ENCODE measurements at regions not wholly inside any gene's neighbourhood (a gene's known extent, or its start where the extent isn't known, plus 50 kb on each side); places are given as distances from the start of the nearest gene placed in this dataset.

DNA sequence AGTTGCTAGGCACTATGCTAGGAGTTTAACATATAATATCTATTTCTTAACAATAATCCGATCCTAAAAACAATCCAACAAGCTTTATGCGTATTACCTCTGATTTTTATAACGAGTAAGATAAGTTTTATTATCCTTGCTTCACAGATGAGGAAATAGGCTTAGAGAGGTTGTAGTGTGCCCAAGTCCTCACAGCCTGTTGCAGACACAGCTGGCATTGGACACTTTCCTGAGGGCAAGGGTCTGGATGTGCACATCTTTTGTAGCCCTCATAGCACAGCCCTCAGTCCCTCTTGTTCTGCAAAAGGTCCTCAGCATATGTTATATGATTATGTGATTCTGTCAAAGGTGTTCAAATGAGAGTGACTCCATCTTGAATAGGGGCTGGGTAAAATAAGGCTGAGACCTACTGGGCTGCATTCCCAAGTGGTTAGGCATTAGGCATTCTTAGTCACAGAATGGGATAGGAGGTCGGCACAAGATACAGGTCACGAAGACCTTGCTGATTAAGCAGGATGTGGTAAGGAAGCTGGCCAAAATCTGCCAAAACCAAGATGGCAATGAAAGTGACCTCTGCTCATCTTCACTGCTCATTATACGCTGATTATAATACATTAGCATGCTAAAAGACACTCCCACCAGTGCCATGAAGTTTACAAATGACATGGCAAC is 75.7 kb upstream of the F3 start:
- DNase-seq (ENCODE audit: low spot score), result no peak

DNA sequence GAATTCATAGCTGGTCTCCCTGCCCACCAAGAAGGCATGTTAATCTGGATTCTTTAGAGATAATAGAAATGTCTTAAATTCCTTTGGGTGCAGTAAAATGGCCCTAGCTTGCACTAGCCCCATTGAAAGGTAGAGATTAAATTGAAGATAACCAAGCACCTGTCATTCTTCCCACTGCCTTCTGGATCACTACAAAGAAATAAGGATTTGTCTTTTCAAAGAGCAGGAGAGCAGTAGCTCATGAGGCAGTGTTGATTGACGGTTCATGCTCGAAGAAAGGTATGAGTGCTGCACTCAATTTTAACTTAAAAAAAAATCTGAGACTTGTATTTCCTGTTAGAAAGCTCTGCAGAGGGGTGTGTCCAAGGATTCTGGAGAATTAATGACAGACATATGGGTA is 74.9 kb upstream of the F3 start:
- DNase-seq (ENCODE audit: low spot score), result peak; percentile 54

DNA sequence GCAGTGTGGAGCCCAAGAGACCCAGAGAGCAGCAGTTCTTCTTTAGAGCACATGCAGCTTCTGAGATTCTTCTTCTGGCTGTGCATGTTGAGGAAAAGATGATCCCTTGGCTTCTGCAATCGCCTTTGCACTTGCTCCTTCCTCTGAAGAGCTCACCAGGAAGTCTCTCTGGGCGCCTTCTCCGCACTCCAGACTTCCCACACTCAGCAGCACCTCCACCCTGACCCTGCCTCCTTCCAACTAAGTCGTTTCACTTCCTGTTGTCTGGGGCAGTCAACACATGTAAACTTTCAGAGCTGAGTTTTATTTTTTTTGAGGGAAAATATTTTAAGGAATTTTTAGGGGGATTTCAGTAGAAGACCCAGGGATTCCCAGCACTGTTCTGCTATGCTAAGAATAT is 73.4 kb upstream of the F3 start:
- no peak for DNase-seq (ENCODE audit: low spot score)

DNA sequence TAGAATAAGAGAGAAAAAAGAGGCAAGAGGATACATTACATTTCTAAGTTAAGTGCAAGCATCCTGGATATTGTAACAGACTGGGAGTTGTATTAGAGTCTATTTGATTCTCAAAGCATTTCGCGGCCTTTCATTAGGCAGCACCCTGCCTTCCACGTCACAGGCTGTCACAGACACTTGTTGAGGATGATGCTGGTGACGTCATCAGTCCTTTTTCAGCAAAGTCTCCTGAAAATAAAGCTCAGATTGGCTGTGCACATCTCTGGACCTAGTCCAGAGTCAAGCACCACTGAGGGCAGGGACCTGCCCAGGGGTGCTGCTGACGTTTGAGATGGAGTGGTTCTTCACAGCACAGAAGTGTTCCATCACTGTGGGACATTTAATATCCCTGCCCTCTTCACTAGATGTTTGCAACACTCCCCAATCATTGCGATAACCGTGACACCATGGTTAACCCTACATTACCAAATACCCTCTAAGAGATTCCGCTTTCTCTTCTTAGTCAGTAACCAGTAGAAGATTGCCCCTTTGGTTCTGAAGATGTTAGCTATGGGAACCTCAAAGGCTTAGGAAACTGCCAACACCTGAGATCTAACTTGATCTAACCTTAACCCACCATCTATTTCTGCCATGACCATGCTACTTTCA is 72.7 kb upstream of the F3 start:
- no peak for DNase-seq (ENCODE audit: low spot score)

DNA sequence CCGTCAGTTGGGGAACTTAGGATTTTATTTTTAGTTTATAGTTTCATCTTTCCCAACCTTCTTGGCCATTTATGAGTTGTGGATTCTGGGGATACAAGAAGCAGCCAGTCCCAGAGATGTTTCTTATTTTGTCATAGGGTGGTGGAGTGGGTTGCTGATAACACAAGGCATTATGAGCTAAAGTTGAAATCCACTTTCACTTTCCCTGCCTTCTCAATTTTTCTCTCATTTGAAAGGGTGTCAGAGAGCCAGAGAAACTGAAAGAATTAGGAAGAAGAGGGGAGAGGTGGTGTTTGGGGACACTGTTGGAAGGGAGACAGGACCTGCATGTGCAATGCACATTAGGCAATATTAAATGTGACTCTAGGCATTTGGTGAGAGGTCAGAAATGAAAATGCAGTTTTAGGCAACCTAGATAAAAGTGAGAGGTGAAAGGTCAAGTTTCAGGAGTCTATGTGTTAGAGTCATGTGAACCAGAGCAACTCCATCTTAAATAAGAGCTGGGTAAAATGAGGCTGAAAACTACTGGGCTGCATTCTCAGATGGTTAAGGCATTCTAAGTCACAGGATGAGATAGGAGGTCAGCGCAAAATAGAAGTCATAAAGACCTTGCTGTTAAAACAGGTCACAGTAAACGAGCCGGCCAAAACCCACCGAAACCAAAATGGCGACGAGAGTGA is 71.1 kb upstream of the F3 start:
- DNase-seq (ENCODE audit: low spot score), result no peak

DNA sequence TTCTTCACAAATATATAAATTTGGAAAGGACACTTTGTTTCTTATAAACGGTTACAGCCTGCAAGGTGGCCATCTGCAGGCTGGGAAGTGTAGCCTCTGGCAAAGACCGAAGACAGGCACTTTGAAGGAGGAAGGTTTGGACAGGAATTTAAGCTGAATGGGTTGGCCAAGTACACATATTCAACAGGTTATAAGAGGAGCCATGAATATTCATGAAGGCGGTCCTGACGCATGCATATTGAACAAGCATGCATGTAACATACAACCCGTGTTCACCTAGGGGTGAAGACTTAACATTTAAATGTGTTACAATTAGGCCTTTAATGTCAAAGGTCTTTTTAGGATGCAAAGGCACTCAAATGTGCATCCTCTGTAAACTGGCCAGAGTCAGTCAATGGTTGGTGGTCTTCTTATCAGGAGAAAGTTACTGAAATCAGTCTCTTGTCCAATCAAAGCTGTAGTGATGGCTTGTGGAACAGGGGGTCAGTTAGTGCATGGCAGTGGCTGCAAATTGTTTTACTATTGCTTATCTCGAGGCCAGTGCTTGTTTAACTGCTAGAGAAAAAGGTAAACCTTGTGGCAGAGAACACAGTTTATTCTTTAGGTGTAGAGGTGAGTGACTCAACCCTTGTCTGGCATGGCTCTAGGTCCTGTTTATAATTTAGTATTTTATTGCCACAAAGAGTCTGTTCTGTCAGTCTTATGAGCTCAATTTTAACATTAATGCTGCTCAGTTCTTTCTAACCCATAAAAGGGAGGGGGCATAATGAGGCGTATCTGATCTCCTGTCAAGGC is 70.3 kb upstream of the F3 start:
- no peak for DNase-seq (ENCODE audit: low spot score)

DNA sequence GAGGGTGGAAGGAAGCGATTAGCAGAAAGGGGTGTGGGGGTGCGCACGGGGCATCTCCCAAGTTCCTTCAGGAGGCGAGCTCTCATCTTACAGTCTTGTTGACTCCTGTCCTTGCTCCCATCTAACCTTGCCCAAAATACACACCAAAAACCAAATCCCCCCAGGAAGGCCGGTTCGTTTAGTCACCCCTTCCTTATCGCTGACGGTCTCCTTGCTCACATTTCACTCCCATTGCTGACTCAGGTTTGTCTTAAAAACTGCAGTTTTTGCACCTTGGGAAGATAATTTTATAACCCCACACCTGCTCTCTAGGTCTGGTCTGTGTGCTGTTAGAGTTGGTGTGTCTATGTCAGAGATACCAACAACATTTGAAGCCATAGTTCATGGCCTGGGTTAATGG is 68.1 kb upstream of the F3 start:
- DNase-seq (ENCODE audit: low spot score), result no peak

DNA sequence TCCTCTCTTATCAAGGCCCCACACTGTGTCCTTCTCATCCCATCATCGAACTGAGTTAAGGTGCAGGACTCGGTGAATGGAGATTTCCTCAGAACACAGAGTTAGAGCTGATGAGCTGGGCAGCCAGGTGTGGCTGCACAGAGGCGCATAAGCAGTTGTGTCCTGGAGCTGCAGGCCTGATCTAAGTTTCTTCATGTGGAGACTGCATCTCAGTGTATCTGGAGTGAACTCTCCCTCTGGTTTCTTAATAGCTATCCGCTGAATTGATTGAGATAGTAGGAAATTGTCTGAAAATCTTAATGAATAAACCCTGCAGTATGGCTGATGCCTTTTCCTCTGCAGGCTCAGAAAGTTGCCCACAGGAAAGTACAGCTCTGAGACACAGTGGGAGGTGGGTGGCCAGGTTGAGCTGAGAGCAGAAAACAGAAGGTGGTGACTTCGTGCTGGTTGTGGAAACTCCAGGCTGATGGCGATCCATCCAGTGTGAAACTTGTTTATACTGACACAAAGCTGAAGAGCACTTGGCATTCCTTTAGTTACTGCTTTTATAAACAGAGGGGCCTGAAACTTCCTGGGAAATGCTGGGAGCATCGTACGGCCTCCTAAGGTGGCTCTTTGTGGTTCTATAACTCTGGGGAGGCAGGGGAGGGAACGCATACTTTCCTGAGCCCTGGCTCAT is 67.4 kb upstream of the F3 start:
- no peak for DNase-seq (ENCODE audit: low spot score)

DNA sequence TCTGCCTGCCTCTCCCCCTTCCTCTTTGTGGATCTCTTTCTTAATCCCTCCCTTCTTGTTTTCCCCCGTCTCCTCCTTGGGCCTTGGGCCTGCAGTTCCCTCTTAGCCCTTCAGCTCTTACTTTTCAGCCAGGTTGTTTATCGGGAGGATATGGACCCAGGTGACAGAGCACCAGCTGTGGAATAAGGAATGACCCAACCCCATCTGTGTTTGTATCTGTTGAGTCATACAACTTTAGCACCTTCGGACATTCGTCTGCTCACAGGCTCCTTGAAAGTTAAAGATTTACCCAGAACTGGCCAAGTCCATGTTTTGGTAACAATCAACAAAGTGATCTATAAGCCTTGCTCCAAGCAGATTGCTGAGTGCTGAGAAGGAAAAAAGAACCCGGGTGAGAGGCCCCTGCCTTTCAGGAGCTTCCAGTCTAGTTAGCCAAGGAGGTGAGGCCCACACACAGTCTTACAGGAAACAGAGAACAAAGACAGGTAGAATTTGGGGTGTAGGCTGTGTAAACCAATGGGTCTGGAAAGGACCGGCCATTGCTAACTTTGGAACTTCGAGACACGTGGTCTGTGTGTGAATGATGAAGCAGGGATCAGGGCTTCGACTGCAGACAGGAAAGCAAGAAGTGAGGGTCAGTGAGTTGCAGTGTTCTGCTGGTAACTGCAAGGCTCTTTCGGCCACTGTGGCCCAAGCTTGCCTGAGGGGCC is 66.7 kb upstream of the F3 start:
- DNase-seq (ENCODE audit: low spot score), result peak; percentile 86

DNA sequence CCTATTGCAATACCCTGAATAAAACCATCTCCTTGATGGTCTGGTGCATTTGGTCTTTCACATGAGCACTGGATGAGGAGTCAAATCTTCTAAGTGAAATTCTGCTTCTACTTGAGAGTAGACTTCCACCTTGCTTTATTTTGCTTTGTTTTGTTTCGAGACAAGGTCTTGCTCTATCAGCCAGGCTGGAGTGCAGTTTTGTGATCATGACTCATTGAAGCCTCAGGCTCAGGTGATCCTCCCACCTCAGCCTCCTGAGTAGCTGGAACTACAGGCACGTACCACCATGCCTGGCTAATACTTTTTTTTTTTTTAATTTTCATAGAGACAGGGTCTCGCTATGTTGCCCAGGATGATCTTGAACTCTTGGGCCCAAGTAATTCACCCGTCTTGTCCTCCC is 65.8 kb upstream of the F3 start:
- no peak for DNase-seq (ENCODE audit: low spot score)

DNA sequence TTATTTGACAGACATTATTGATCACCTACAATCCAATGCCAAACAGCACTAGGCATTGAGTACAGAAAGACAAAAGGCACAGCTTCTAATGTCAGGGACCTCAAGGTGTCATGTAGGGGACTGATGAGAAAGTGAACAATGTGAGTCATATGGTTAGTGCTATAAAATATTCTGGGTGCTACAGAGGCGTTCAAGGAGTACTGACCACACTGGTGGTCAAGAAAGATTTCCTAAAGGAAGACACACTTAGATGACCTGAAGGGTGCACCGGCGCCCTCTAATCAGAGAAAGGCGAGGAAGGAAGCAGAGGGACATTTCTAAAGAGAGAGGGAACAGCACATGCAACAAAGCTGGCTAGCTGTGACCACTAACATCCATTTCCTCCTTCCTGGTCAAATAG is 64.9 kb upstream of the F3 start:
- no peak for DNase-seq (ENCODE audit: low spot score)

DNA sequence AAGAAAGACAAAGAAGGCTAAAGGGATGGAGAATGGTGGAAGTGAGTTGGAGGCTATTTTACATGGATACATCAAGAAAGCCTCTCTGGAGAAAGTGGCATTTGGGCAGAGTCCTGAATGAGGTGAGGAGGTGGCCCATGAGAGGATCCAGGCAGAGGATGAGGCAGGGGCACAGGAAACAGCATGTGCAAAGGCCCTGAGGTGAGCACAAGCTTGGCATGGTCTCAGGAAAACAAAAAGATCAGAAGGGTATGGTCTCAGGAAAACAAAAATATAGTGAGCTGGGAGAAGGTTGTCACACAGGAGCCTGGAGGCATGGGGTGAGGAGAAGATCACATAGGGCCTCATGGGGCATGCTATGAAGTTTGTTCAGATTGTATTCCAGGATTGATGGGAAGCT is 62.1 kb upstream of the F3 start:
- DNase-seq (ENCODE audit: low spot score), result no peak

DNA sequence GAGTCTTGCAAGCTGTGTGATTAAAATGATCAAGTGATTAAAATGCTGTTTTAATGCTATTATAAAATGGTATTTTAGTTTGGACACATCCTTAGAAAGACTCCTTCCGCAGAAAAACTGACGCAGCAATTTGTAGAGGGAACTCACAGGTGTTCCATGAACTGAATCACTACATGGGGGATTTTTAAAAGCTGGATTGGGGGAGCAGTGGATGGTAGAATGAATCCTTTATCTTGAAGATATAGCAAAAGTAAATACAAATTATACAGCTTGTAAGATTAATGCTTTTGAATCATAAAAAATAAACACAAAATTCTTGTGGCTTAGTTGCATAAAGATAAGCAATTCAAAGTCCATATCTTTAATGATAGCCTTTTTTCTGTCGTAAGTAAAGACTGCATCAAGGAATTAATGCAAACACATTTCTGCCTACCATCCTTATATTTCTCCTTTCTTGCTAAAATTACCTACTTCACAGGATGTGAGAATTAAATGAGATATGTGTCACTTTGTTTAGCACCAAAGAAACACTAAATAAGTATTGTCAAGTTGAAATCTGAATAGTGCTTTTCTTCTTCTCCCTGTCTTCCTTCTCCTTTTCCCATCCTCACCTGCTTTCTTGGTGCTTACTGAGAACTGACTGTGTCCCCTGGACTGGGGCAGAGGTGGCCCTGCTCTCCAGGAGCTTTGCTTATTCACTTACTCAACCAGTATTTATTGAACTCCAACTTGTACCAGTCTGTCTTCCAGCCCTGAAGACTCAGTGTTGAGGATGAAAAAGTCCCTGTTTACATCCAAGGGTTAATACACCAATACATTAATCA is 61.5 kb upstream of the F3 start:
- DNase-seq (ENCODE audit: low spot score), result peak; percentile 69

DNA sequence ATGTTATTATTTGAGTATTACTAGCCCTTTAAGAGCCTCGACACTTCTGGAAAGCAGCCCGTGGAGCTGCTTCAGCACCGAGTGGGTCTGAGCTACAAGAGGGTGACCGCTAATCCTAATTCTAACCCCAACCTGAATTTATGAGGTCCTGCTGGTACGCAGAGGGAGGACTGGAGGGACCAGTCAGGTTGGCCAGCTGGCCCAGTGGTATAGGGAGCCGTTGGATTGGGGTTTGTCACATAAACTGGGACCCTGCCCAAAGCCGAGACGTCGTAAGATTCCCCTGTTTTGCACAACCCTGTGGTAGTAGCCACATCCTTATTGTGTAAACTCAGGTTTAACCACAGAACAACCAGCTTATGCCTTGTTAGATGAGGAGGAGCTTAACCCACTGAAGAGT is 60.8 kb upstream of the F3 start:
- peak; percentile 73 for DNase-seq (ENCODE audit: low spot score)

DNA sequence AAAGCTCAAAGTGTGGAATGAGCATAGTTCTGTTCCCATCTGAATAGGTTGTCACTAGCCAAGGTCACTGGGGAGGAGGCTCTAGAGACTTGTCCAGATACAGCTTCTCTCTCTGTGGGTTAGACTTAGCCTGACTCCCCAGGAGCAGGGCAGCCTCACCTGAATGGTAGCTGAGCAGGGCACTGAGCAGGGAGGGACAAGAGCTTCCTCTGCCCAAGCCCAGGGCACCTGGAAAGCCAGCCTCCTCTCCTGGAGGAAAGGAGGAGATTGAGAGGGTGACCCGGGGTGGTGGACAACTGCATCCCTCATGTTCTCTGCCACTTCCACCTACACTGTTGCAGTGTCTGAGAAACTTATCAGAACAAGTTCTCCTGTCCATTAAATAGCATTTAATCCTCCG is 59.0 kb upstream of the F3 start:
- no peak for DNase-seq (ENCODE audit: low spot score)

DNA sequence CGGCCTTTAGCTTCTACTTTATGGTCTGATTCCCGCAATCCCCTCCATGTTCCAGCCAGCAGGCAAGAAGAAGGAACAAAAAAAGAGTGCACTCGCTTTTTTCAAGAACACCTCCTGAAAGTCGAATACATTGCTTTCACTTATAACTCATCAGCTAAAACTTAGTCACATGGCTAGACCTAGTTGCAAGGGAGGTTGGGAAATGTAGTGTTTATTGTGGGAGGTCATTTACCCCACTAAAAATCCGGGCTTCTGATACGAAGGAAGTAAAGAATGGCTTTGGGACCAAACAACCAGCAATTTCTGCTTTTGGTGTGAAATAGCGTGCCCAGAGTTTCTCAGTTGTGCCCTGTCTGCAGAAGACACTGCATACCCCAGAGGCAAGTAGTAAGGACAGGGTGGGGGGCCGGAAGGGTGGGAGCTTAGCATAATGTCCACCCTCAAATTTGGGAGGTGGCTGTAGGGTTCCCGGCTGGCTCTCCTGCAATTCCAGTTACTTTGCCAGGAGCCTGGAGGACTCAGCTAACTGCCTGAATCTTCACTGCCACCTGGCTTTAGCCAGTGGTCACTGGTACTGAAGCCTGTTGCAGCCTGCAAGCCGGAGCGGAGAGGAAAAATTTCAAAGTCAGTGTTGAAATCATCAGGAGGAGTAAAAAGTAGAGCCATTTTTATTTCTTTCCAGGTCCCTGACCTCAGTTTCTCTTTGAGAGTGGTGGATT is 57.7 kb upstream of the F3 start:
- no peak for DNase-seq (ENCODE audit: low spot score)

DNA sequence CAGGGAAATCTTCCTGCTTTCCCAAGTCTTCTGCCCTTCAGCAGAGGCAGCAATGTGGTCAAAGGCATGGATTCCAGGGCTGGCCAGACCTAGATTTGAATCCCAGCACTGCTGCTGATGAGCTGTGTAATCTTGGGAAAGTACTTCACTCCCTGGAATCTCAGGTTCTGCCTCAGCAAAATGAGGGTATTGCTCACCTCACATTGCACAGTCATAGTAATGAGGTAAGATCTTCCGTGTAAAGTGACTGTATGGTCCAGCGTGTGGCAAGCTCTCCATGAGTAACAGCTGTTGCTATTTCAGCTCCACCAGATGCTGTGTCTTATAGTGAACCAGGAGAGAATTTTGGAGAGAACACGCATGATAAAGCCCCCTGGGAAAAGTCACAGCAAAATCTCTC is 56.1 kb upstream of the F3 start:
- DNase-seq (ENCODE audit: low spot score), result no peak

DNA sequence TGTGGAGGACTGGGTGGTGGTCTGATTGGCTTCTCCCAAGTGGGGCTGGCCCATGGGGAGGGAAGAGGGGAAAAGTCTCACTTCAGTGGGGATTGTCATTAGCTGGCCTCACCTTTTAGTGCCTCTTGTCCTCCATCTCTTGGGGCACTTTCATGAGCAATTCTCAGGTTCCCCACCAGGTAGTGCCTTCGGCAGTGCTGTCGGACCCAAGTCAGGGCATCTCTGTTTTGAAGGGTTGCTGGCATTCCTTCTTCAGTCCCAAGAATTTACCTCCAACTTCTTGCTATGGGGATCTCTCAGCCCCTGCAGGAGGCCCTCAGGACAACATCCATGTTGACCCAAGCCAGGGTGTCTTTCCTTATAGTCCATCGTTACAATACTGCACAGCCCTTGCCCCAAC is 54.7 kb upstream of the F3 start:
- no peak for DNase-seq (ENCODE audit: low spot score)

DNA sequence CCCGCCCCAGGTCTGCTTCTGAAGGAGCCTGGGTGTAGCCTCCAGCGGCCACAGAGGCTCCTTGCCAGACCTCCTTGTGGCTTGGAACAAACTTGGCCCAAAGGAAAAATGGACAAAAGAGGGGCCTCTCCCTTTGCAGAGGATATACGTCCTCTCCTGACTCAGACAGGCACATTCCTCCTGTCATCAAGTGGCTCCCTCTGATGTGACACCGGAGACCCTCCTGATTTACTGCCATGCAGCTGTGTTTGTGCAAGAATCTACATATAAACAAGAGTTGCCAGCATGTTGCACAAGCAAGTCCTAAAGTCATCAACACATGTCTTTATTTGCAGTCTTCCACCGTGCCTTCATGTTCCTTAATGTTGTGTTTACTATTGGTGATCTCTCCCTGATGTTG is 54.1 kb upstream of the F3 start:
- peak; percentile 56 for DNase-seq (ENCODE audit: low spot score)

DNA sequence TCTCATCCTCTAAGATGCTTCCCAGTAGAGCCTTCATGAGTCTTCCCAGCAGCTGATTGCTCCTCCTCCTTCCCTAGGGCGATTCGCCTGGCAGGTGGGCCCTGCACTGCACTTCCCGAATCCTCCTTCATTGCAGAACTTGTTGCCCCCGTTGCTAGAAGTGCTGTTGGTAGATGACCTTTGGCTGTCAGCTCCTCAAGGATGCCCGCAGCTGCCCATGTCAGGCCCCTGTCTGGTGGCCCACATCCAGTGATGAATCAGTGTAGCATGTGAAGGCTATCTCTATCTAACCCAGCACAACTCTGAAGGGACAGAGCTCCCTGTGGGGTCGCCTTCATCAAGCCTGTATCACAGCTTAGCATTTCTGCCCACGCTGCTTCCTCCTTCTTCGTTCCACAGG is 52.1 kb upstream of the F3 start:
- no peak for DNase-seq (ENCODE audit: low spot score)

All from LoVo (cell line).